ENCODE measurements at regions not wholly inside any gene's neighbourhood (a gene's known extent, or its start where the extent isn't known, plus 50 kb on each side); places are given as distances from the start of the nearest gene placed in this dataset.

DNA sequence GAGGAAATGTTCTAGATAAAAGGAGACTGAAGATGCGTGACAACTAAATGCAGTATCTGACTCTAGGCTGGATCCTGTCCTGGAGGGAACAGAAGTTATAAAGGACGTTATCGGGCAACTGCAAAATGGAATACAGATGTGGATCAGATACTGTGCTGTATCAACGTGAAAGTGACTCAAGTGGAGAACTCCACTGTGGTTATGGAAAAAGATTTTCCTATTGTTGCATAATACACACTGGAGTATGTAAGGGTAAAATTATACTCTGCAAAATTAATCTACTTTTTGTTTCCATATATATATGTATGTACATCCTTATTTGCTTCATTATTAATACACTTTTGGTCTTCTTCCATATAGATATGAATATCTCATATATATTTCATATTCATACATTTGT lies 654.0 kb downstream of the QKI start:
- no peaks in the 10 kb centered on the region for H3K23me2 ChIP-seq (ENCODE audit: insufficient read length, low read depth, low read length, poor library complexity, severe bottlenecking)

More for the DNA sequence above, 654.0 kb downstream of the QKI start:
- H3K9me3 ChIP-seq (ENCODE audit: control insufficient read depth, low read depth, low read length), result no peaks in the 10 kb centered on the region
- Mint-ChIP-seq H3K27me3 (ENCODE audit: low read depth) (no peaks in the 10 kb centered on the region), H3K27ac (no peak overlapping the region), H3K4me1 (no peaks in the 10 kb centered on the region), H3K4me3 (no peak overlapping the region), H3K36me3 (ENCODE audit: insufficient read depth in 1 of 3, low read depth in 3 of 3) (no peaks in the 10 kb centered on the region), H3K9me3 (no peaks in the 10 kb centered on the region)
- H3K4me2 ChIP-seq (ENCODE audit: insufficient read depth, insufficient read length, low read length), result no peak overlapping the region
- no peak overlapping the region for H4K5ac ChIP-seq (ENCODE audit: insufficient read length, low read depth, low read length)
- H3K4me1 ChIP-seq (ENCODE audit: insufficient read depth, low read length), result no peaks in the 10 kb centered on the region
- WGBS (ENCODE audit: extremely low coverage, insufficient read length, low lambda C conversion rate), result no CpG with 5 or more reads among the region's 4 CpGs
- H3K18ac ChIP-seq (ENCODE audit: insufficient read length, low read depth, low read length), result no peak overlapping the region
- no peak overlapping the region for H3K23ac ChIP-seq (ENCODE audit: insufficient read length, low read depth, low read length)
- H2BK20ac ChIP-seq (ENCODE audit: low read depth, low read length, poor library complexity, severe bottlenecking), result no peak overlapping the region
- no peak overlapping the region for H4K91ac ChIP-seq (ENCODE audit: insufficient read length, low read depth, low read length)
- no peak overlapping the region for H3K9ac ChIP-seq (ENCODE audit: extremely low read depth, insufficient read length, low read length)
- H3T11ph ChIP-seq (ENCODE audit: low read length), result no peak overlapping the region
- no peaks in the 10 kb centered on the region for H3K79me1 ChIP-seq (ENCODE audit: insufficient read depth, low read depth, low read length, poor library complexity, severe bottlenecking)
- no peak overlapping the region for H2BK120ac ChIP-seq (ENCODE audit: low read depth, low read length, poor library complexity, severe bottlenecking)
- no peak overlapping the region for H2BK5ac ChIP-seq (ENCODE audit: insufficient read length, low read length)
- no peaks in the 10 kb centered on the region for H4K20me1 ChIP-seq (ENCODE audit: control insufficient read depth, insufficient read depth, insufficient read length)
- no peaks in the 10 kb centered on the region for H3K27me3 ChIP-seq (ENCODE audit: insufficient read depth, low read length)
- H2BK12ac ChIP-seq (ENCODE audit: insufficient read length, low read depth, low read length), result no peak overlapping the region
- no peak overlapping the region for H3K27ac ChIP-seq (ENCODE audit: insufficient read length, low read depth, low read length)
- no peak overlapping the region for H4K8ac ChIP-seq (replicated peaks; ENCODE audit: insufficient read length, low read depth, low read length)
- TF ChIP-seq, protein P1, sequence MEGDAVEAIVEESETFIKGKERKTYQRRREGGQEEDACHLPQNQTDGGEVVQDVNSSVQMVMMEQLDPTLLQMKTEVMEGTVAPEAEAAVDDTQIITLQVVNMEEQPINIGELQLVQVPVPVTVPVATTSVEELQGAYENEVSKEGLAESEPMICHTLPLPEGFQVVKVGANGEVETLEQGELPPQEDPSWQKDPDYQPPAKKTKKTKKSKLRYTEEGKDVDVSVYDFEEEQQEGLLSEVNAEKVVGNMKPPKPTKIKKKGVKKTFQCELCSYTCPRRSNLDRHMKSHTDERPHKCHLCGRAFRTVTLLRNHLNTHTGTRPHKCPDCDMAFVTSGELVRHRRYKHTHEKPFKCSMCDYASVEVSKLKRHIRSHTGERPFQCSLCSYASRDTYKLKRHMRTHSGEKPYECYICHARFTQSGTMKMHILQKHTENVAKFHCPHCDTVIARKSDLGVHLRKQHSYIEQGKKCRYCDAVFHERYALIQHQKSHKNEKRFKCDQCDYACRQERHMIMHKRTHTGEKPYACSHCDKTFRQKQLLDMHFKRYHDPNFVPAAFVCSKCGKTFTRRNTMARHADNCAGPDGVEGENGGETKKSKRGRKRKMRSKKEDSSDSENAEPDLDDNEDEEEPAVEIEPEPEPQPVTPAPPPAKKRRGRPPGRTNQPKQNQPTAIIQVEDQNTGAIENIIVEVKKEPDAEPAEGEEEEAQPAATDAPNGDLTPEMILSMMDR (conservative IDR thresholded peaks at IDR 0.05), result no peak
- no peak overlapping the region for H3K14ac ChIP-seq (ENCODE audit: insufficient read depth, low read length)
- no peak for DNase-seq
- H2AK5ac ChIP-seq (ENCODE audit: insufficient read length, low read length), result no peak overlapping the region
- H3K79me2 ChIP-seq (ENCODE audit: insufficient read depth, low read length), result no peaks in the 10 kb centered on the region
- no peak overlapping the region for H2BK15ac ChIP-seq (ENCODE audit: low read depth, low read length)
- H3K4ac ChIP-seq (ENCODE audit: low read depth, low read length), result no peak overlapping the region
- no peak overlapping the region for H3K56ac ChIP-seq (ENCODE audit: insufficient read length, low read depth, low read length)
- H2AFZ ChIP-seq (ENCODE audit: low read length), result no peak overlapping the region

Data from H9 (cell line).